RWPE1 (cell line): ENCODE measurements at regions not wholly inside any gene's neighbourhood (a gene's known extent, or its start where the extent isn't known, plus 50 kb on each side); places are given as distances from the start of the nearest gene placed in this dataset.

Experiments used
- CTCF ChIA-PET: fragments of 350-600 bp; sonication (Branson Sonifier 250); formaldehyde crosslinking; extraction: SDS; loops from one replicate; lab custom pipeline; 2021; lab: Yijun Ruan, JAX
- POLR2A ChIA-PET: fragments of 400-600 bp; formaldehyde crosslinking; extraction: SDS; loops from one replicate; lab custom pipeline; 2020; ENCODE audit warnings: antibody characterized with exemption; ENCODE audit not compliant: low non-redundant PET; lab: Yijun Ruan, JAX
- DNase-seq: peaks from one replicate; pipeline ENCODE4 v3.0.0; 2012; ENCODE audit warnings: low spot score
- H3K27ac ChIP-seq: fragments of 450-650 bp; 2 replicates; pipeline ENCODE4 v1.5.1; 2017
- CTCF ChIP-seq: fragments of 450-650 bp; conservative IDR thresholded peaks from 2 replicates; pipeline ENCODE4 v1.5.1; 2017; ENCODE audit warnings: low read depth, mild to moderate bottlenecking

- DNase-seq, result no peak
- POLR2A ChIA-PET, result no interaction called here
- no peak for TF ChIP-seq CTCF
- CTCF ChIA-PET, result interaction anchor here (0.6 kb wide), 1 partner anchor 411 kb away, joined by 4 read pairs; no protein-coding TSS in a partner anchor
- H3K27ac ChIP-seq, result no peak overlapping the region
These were observed 850.6 kb downstream of the TYW1 start for GRCh38 chr7:67847092-67847787.

- no peak overlapping the region for H3K27ac ChIP-seq
- POLR2A ChIA-PET, result no interaction called here
- no peak for DNase-seq
- CTCF ChIA-PET, result no interaction called here
- no peak for TF ChIP-seq CTCF
These were observed 857.9 kb downstream of the TYW1 start for GRCh38 chr7:67854221-67855178.

GRCh38 chr7:67855322-67855721, 858.7 kb downstream of the TYW1 start:
- H3K27ac ChIP-seq, result no peak overlapping the region
- TF ChIP-seq CTCF, result no peak
- ChIA-PET CTCF (no interaction called here), POLR2A (no interaction called here)
- DNase-seq, result no peak

- no peak for DNase-seq
- ChIA-PET CTCF (no interaction called here), POLR2A (no interaction called here)
- H3K27ac ChIP-seq, result no peak overlapping the region
- TF ChIP-seq CTCF, result no peak
These were observed 859.4 kb downstream of the TYW1 start for GRCh38 chr7:67856046-67856445.

GRCh38 chr7:67857698-67858097, 861.1 kb downstream of the TYW1 start:
- ChIA-PET CTCF (no interaction called here), POLR2A (no interaction called here)
- no peak overlapping the region for H3K27ac ChIP-seq
- DNase-seq, result no peak
- no peak for TF ChIP-seq CTCF

GRCh38 chr7:67858931-67859330, 862.3 kb downstream of the TYW1 start:
- ChIA-PET POLR2A (no interaction called here), CTCF (no interaction called here)
- no peak for DNase-seq
- no peak for TF ChIP-seq CTCF
- no peak overlapping the region for H3K27ac ChIP-seq
